K562 (cell line): ENCODE measurements at regions not wholly inside any gene's neighbourhood (a gene's known extent, or its start where the extent isn't known, plus 50 kb on each side); places are given as distances from the start of the nearest gene placed in this dataset.

Source experiments
- CBFB ChIP-seq: sonication (generic); formaldehyde crosslinking; IDR thresholded peaks from 2 replicates; pipeline ENCODE4 v1.4.0; 2020; ENCODE audit warnings: mild to moderate bottlenecking, missing genetic modification reagents
- DPF2 ChIP-seq: fragments of 450-650 bp; IDR thresholded peaks from 2 replicates; pipeline ENCODE4 v1.6.1; 2016
- EZH2 ChIP-seq: IDR thresholded peaks from 2 replicates; pipeline ENCODE4 v1.6.1; 2012; ENCODE audit warnings: low read depth, mild to moderate bottlenecking, inconsistent platforms, low read length, borderline replicate concordance
- FUS ChIP-seq: fragments of 200-400 bp; formaldehyde crosslinking; optimal IDR thresholded peaks from 2 replicates; pipeline ENCODE3; 2017; ENCODE audit warnings: low read depth, low read length
- HMG20B ChIP-seq: fragments of 250-450 bp; sonication (Bioruptor Pico); IDR thresholded peaks from 2 replicates; pipeline ENCODE4 v1.5.0; 2021; ENCODE audit warnings: mild to moderate bottlenecking
- NFE2 ChIP-seq: IDR thresholded peaks from 2 replicates; pipeline ENCODE4 v1.6.1; 2014; ENCODE audit warnings: antibody characterized with exemption, low read depth
- POLR2AphosphoS5 ChIP-seq: IDR thresholded peaks from 2 replicates; pipeline ENCODE4 v1.6.1; 2011; ENCODE audit warnings: mild to moderate bottlenecking, low read depth, low read length, moderate library complexity; ENCODE audit not compliant: control insufficient read depth, insufficient read depth
- RAD21 ChIP-seq, 2 experiments: fragments of 250-450 bp in 1 of 2; fragments of 450-650 bp in 1 of 2; sonication (Bioruptor Pico) in 1 of 2; formaldehyde crosslinking in 1 of 2; IDR thresholded peaks in 1 of 2; conservative IDR thresholded peaks in 1 of 2; 2 replicates each; pipeline versions ENCODE4 v1.4.0 to v1.8.0; 2020 to 2022; ENCODE audit warnings: mild to moderate bottlenecking in 2 of 2, moderate library complexity in 1 of 2
- RBBP5 ChIP-seq: fragments of 200-600 bp; sonication (generic); IDR thresholded peaks from 2 replicates; pipeline ENCODE4 v1.6.1; 2012; ENCODE audit warnings: borderline replicate concordance, mild to moderate bottlenecking, low read length, control low read depth, inconsistent platforms; ENCODE audit not compliant: insufficient read depth, poor library complexity, severe bottlenecking
- TRIM28 ChIP-seq: fragments of 450-650 bp; IDR thresholded peaks from 2 replicates; pipeline ENCODE4 v1.6.1; 2017
- U2AF2 ChIP-seq: fragments of 200-400 bp; formaldehyde crosslinking; optimal IDR thresholded peaks from 2 replicates; pipeline ENCODE3; 2017; ENCODE audit warnings: low read depth, mild to moderate bottlenecking, low read length
- TF ChIP-seq, protein P1 (sequence below), 3 experiments: IDR thresholded peaks in 2 of 3; conservative IDR thresholded peaks in 1 of 3; 2 replicates each; pipeline ENCODE4 v1.5.1; 2011 to 2012; ENCODE audit warnings: low read length in 3 of 3, mild to moderate bottlenecking in 3 of 3, control low read depth in 2 of 3, improper control_type of control experiment in 1 of 3, inconsistent platforms in 1 of 3, low read depth in 1 of 3, mixed read lengths in 1 of 3, moderate library complexity in 1 of 3; ENCODE audit not compliant: insufficient read depth in 2 of 3

DNA sequence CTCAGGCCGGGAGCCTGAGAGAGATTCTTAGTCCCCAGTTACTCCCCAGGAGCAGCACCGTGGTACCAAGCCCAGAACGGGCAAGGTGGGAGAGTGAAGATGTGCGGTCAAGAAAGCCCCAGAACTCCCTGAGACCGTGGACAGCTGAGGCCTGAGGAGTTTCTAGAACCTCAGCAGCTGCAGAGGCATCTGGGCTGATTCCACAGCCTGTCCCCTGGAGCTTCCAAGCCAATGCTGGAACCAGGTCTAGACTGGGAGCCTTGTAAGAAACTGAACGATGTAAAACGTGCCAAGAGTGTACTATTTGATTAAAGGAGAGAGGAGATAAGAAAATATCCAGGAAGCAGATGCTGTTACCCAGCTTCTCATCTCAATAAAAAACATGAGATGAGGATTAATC is 366.3 kb downstream of the TNS3 start:
- TF ChIP-seq DPF2 (no peak), NFE2 (no peak), HMG20B (no peak), CBFB (CRISPR knock-in tag) (no peak), TRIM28 (no peak), FUS (no peak), RBBP5 (no peak), EZH2 (no peak), POLR2AphosphoS5 (no peak), U2AF2 (no peak), RAD21 (CRISPR knock-in tag; conservative IDR thresholded peaks at IDR 0.05 in 1 of 2, IDR thresholded peaks at IDR 0.05 in 1 of 2) (no peak)
- TF ChIP-seq, protein P1, sequence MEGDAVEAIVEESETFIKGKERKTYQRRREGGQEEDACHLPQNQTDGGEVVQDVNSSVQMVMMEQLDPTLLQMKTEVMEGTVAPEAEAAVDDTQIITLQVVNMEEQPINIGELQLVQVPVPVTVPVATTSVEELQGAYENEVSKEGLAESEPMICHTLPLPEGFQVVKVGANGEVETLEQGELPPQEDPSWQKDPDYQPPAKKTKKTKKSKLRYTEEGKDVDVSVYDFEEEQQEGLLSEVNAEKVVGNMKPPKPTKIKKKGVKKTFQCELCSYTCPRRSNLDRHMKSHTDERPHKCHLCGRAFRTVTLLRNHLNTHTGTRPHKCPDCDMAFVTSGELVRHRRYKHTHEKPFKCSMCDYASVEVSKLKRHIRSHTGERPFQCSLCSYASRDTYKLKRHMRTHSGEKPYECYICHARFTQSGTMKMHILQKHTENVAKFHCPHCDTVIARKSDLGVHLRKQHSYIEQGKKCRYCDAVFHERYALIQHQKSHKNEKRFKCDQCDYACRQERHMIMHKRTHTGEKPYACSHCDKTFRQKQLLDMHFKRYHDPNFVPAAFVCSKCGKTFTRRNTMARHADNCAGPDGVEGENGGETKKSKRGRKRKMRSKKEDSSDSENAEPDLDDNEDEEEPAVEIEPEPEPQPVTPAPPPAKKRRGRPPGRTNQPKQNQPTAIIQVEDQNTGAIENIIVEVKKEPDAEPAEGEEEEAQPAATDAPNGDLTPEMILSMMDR (IDR thresholded peaks at IDR 0.05 in 2 of 3, conservative IDR thresholded peaks at IDR 0.05 in 1 of 3; ENCODE audit: insufficient read depth in 2 of 3, low read depth in 1 of 3, low read length in 3 of 3), result no peak
